GM12874 (cell line): ENCODE measurements at regions not wholly inside any gene's neighbourhood (a gene's known extent, or its start where the extent isn't known, plus 50 kb on each side); places are given as distances from the start of the nearest gene placed in this dataset.

Source experiments
- CTCF ChIP-seq: IDR thresholded peaks from 2 replicates; pipeline ENCODE4 v1.5.1; 2011; ENCODE audit warnings: low read depth, mild to moderate bottlenecking, control low read depth, low read length, moderate library complexity; ENCODE audit not compliant: insufficient read depth

GRCh38 chr2:57862153-57862552 is 184.5 kb upstream of the VRK2 start:
- TF ChIP-seq CTCF: no peak

GRCh38 chr2:57862727-57863126 is 183.9 kb upstream of the VRK2 start:
- TF ChIP-seq CTCF: no peak

GRCh38 chr2:57864926-57865325 is 181.7 kb upstream of the VRK2 start:
- TF ChIP-seq CTCF: no peak

- TF ChIP-seq CTCF: no peak
Observed at GRCh38 chr2:57867730-57868129, 178.9 kb upstream of the VRK2 start.

- TF ChIP-seq CTCF: no peak
Observed at GRCh38 chr2:57868619-57869139, 177.9 kb upstream of the VRK2 start.

GRCh38 chr2:57869758-57870344 is 176.8 kb upstream of the VRK2 start:
- TF ChIP-seq CTCF: no peak

- TF ChIP-seq CTCF: no peak
Observed at GRCh38 chr2:57876313-57876712, 170.3 kb upstream of the VRK2 start.

- no peak for TF ChIP-seq CTCF
Observed at GRCh38 chr2:57877811-57878170, 168.8 kb upstream of the VRK2 start.
